ENCODE measurements at regions not wholly inside any gene's neighbourhood (a gene's known extent, or its start where the extent isn't known, plus 50 kb on each side); places are given as distances from the start of the nearest gene placed in this dataset.

- H3K4me3 ChIP-seq, result no peak overlapping the region
- no peaks in the 10 kb centered on the region for H3K9me3 ChIP-seq (replicated peaks)
- no peaks in the 10 kb centered on the region for H3K4me1 ChIP-seq
- H3K36me3 ChIP-seq, result no peaks in the 10 kb centered on the region
- no peak for DNase-seq
- no peak overlapping the region for H3K27ac ChIP-seq
- no peaks in the 10 kb centered on the region for H3K27me3 ChIP-seq
Observed at GRCh38 chr12:131345521-131346436, 365.1 kb upstream of the SFSWAP start.

- H3K27ac ChIP-seq, result no peak overlapping the region
- H3K4me3 ChIP-seq, result no peak overlapping the region
- H3K36me3 ChIP-seq, result no peaks in the 10 kb centered on the region
- DNase-seq, result no peak
- H3K9me3 ChIP-seq (replicated peaks), result no peaks in the 10 kb centered on the region
- H3K4me1 ChIP-seq, result no peaks in the 10 kb centered on the region
- no peaks in the 10 kb centered on the region for H3K27me3 ChIP-seq
Observed at GRCh38 chr12:131346555-131347344, 364.1 kb upstream of the SFSWAP start.

- Histone ChIP-seq H3K36me3 (no peaks in the 10 kb centered on the region), H3K4me1 (no peaks in the 10 kb centered on the region), H3K27me3 (no peaks in the 10 kb centered on the region), H3K9me3 (replicated peaks) (no peaks in the 10 kb centered on the region), H3K27ac (no peak overlapping the region), H3K4me3 (no peak overlapping the region)
- DNase-seq, result no peak
Observed at GRCh38 chr12:131347345-131347714, 363.6 kb upstream of the SFSWAP start.

- DNase-seq, result no peak
- Histone ChIP-seq H3K9me3 (replicated peaks) (no peaks in the 10 kb centered on the region), H3K4me3 (no peak overlapping the region)
Observed at GRCh38 chr12:131347732-131348131, 363.2 kb upstream of the SFSWAP start.

GRCh38 chr12:131348231-131348630 lies 362.7 kb upstream of the SFSWAP start:
- H3K9me3 ChIP-seq (replicated peaks), result no peaks in the 10 kb centered on the region
- no peak for DNase-seq
- no peak overlapping the region for H3K4me3 ChIP-seq
- H3K27me3 ChIP-seq, result no peaks in the 10 kb centered on the region
- H3K27ac ChIP-seq, result no peak overlapping the region
- no peaks in the 10 kb centered on the region for H3K4me1 ChIP-seq
- H3K36me3 ChIP-seq, result no peaks in the 10 kb centered on the region

More at GRCh38 chr12:131347732-131348131, 363.2 kb upstream of the SFSWAP start:
- H3K27ac ChIP-seq, result no peak overlapping the region
- no peaks in the 10 kb centered on the region for H3K27me3 ChIP-seq
- H3K4me1 ChIP-seq, result no peaks in the 10 kb centered on the region
- no peaks in the 10 kb centered on the region for H3K36me3 ChIP-seq

GRCh38 chr12:131348646-131349045 lies 362.2 kb upstream of the SFSWAP start:
- Histone ChIP-seq H3K27ac (no peak overlapping the region), H3K4me3 (no peak overlapping the region), H3K27me3 (no peaks in the 10 kb centered on the region), H3K9me3 (replicated peaks) (no peaks in the 10 kb centered on the region), H3K36me3 (no peaks in the 10 kb centered on the region), H3K4me1 (no peaks in the 10 kb centered on the region)
- DNase-seq, result no peak

- Histone ChIP-seq H3K36me3 (no peaks in the 10 kb centered on the region), H3K4me3 (no peak overlapping the region), H3K4me1 (no peaks in the 10 kb centered on the region), H3K27me3 (no peaks in the 10 kb centered on the region), H3K27ac (no peak overlapping the region), H3K9me3 (replicated peaks) (no peaks in the 10 kb centered on the region)
- no peak for DNase-seq
Observed at GRCh38 chr12:131349397-131350127, 361.3 kb upstream of the SFSWAP start.

GRCh38 chr12:131350943-131351318 lies 360.0 kb upstream of the SFSWAP start:
- no peaks in the 10 kb centered on the region for H3K27me3 ChIP-seq
- no peak overlapping the region for H3K27ac ChIP-seq
- no peak for DNase-seq
- no peaks in the 10 kb centered on the region for H3K9me3 ChIP-seq (replicated peaks)
- H3K4me1 ChIP-seq, result no peaks in the 10 kb centered on the region
- no peaks in the 10 kb centered on the region for H3K36me3 ChIP-seq
- no peak overlapping the region for H3K4me3 ChIP-seq

- Histone ChIP-seq H3K36me3 (no peaks in the 10 kb centered on the region), H3K27me3 (no peaks in the 10 kb centered on the region), H3K4me1 (no peaks in the 10 kb centered on the region), H3K4me3 (no peak overlapping the region), H3K9me3 (replicated peaks) (no peaks in the 10 kb centered on the region), H3K27ac (no peak overlapping the region)
- peak in 1 of 2 experiments; percentile 6 for DNase-seq
Observed at GRCh38 chr12:131351319-131352028, 359.4 kb upstream of the SFSWAP start.

- Histone ChIP-seq H3K36me3 (no peaks in the 10 kb centered on the region), H3K27me3 (no peaks in the 10 kb centered on the region), H3K27ac (no peak overlapping the region), H3K4me3 (no peak overlapping the region), H3K9me3 (replicated peaks) (no peaks in the 10 kb centered on the region), H3K4me1 (no peaks in the 10 kb centered on the region)
- DNase-seq, result no peak
Observed at GRCh38 chr12:131352296-131352900, 358.5 kb upstream of the SFSWAP start.

GRCh38 chr12:131353376-131353775 lies 357.5 kb upstream of the SFSWAP start:
- no peaks in the 10 kb centered on the region for H3K4me1 ChIP-seq
- H3K27ac ChIP-seq, result no peak overlapping the region
- no peaks in the 10 kb centered on the region for H3K9me3 ChIP-seq (replicated peaks)
- no peaks in the 10 kb centered on the region for H3K27me3 ChIP-seq
- H3K4me3 ChIP-seq, result no peak overlapping the region
- H3K36me3 ChIP-seq, result no peaks in the 10 kb centered on the region
- DNase-seq, result no peak

GRCh38 chr12:131353826-131354225 lies 357.1 kb upstream of the SFSWAP start:
- no peaks in the 10 kb centered on the region for H3K9me3 ChIP-seq (replicated peaks)
- no peaks in the 10 kb centered on the region for H3K4me1 ChIP-seq
- H3K4me3 ChIP-seq, result no peak overlapping the region
- H3K27ac ChIP-seq, result no peak overlapping the region
- no peaks in the 10 kb centered on the region for H3K27me3 ChIP-seq
- no peaks in the 10 kb centered on the region for H3K36me3 ChIP-seq
- no peak for DNase-seq

GRCh38 chr12:131355361-131356245 lies 355.3 kb upstream of the SFSWAP start:
- H3K27me3 ChIP-seq, result no peaks in the 10 kb centered on the region
- no peaks in the 10 kb centered on the region for H3K9me3 ChIP-seq (replicated peaks)
- no peak overlapping the region for H3K27ac ChIP-seq
- no peak overlapping the region for H3K4me3 ChIP-seq
- H3K36me3 ChIP-seq, result no peaks in the 10 kb centered on the region
- H3K4me1 ChIP-seq, result no peaks in the 10 kb centered on the region
- no peak for DNase-seq
